GM21528 (cell line): ENCODE measurements at regions not wholly inside any gene's neighbourhood (a gene's known extent, or its start where the extent isn't known, plus 50 kb on each side); places are given as distances from the start of the nearest gene placed in this dataset.

Experiments
- ATAC-seq: cut with Tn5 transposase; IDR thresholded peaks from one replicate; pipeline ENCODE4 v1.9.1; 2021; ENCODE audit warnings: mild to moderate bottlenecking, moderate library complexity; ENCODE audit not compliant: unreplicated experiment, low FRiP score

DNA sequence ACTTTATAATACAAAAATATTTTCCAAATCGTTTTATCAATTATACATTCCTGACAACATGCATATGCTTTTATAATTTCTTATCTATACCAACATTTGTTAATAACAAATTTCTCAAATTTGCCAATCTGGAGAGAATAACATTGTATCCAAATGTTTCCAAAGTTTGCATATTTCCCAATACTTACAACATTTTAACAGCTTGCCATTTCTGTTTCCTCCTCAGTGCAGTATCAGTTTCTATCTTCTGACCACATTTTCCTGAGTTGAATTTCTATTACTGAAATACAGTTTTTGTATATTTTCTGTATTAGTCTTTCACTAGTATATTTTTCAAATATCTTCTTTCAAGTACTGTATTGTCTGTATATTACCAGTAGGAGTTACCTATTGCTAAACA, 1594.3 kb downstream of the PLA2G4A start:
- no peak for ATAC-seq

DNA sequence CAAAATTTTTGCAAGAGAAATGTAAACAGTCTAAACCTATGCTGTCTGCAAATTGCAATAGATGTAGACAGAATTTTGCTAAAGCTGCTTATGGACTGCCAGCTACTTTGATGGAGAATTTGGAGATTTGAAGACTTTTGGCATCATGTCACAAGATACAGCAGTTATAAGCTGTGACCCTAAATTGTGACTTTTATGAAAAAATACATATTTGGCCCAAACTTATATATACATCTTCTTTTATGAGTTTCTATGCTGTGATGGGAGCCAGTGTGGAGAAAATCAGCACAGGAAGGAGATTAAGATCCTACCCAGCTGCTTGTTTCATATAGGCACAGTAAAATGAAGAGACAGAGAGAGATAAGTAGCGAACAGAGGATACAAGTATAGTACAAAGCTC, 1595.4 kb downstream of the PLA2G4A start:
- no peak for ATAC-seq

DNA sequence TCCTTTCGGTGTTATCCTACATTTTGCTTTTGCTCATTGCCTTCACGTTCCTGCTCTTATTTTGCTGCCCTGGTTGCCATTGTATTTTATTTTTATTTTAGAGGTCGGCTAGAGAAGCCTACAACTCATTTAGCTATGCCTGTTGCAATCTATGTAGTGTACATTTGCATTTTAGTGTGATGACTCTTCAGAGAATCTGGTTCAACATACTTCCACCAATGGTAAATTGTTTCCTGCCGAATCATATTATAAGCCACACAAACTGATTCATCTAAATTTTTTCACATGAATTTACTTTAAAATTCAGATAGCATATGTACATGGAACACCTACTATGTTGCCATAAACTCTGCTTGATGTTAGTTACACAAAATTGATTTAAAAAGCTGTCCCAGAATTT, 1596.9 kb downstream of the PLA2G4A start:
- ATAC-seq = no peak

- ATAC-seq = no peak
Observed at GRCh38 chr1:188426561-188426960, 1597.8 kb downstream of the PLA2G4A start.

DNA sequence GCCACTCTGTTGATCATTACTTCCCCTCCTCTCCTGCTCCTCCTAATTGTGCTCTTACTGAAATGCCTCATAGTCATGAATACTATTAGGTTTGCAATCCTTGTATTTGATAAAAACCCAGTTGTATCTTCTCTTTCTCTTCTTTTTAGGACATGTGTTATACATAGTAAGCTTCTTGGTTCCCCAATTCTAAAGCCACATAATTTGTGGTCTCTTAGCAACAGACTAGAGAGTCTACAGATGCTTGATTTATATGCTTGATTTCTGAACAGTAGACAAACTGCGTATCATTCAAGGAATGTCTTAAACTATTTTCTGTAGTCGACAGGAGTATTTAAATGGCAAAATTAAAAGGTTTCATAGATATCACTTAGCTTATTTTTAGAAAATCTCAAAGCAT, 1598.9 kb downstream of the PLA2G4A start:
- no peak for ATAC-seq

- ATAC-seq = no peak
Observed at GRCh38 chr1:188429386-188429785, 1600.6 kb downstream of the PLA2G4A start.

- no peak for ATAC-seq
Observed at GRCh38 chr1:188432427-188432826, 1603.7 kb downstream of the PLA2G4A start.

DNA sequence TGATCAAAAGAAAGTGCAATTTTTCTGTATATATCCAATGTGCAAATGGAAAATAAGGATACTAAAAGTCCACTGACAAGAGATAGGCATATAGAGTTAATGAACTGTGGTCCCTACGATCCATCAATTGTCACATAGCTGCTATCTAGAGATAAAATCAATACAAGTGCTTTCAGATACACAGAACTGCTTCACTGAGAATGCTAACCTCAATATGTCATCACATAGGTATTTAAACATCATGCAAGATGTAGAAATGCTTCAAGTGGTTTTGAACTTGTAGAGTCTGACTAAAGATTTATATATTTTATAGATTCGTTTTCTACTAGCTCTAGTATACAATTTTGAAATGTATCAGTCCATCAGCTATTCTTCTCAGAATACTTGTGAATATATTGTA, 1604.7 kb downstream of the PLA2G4A start:
- no peak for ATAC-seq

DNA sequence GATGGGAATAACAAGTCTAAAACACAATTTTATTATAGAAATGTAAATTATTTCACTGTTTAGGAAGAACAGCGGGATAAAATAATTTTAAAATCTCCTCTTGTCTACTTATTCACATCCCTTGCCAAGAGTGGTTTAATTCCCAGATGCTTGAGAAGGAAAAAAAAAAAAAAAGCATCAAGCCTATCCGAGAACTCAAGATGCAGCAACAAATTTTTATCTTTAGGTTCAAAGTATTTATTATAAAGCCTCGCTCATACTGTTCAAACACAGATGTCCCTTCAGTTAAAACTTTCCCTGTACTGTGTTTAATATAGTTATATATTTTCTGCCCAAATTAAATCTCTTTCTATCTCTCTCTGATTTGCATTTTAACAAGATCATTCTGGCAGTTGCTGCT, 1615.8 kb downstream of the PLA2G4A start:
- no peak for ATAC-seq

GRCh38 chr1:188462837-188463236, 1634.1 kb downstream of the PLA2G4A start:
- no peak for ATAC-seq

DNA sequence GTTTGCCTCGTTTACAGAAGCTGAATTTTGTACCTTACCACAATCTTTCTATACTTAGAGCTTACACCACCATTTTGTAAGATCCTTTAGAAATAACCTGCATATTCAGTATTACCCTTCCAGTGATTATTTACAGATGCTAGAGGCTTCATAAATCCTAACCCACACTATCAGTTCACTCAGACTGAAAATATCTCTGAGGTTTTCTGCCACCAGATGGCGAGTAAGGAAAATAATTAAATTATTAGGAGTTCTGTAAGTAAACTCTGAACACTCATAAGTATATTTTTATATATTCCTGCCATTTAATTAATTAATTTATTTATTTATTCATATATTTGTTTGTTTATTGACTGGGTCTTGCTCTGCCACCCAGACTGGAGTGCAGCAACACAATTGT, 1635.2 kb downstream of the PLA2G4A start:
- no peak for ATAC-seq

- no peak for ATAC-seq
Observed at GRCh38 chr1:188466539-188466938, 1637.8 kb downstream of the PLA2G4A start.

GRCh38 chr1:188476606-188477005, 1647.9 kb downstream of the PLA2G4A start:
- ATAC-seq = no peak

GRCh38 chr1:188489336-188490112, 1660.8 kb downstream of the PLA2G4A start:
- no peak for ATAC-seq

GRCh38 chr1:188496506-188496905, 1667.8 kb downstream of the PLA2G4A start:
- no peak for ATAC-seq

GRCh38 chr1:188497020-188497419, 1668.3 kb downstream of the PLA2G4A start:
- no peak for ATAC-seq

DNA sequence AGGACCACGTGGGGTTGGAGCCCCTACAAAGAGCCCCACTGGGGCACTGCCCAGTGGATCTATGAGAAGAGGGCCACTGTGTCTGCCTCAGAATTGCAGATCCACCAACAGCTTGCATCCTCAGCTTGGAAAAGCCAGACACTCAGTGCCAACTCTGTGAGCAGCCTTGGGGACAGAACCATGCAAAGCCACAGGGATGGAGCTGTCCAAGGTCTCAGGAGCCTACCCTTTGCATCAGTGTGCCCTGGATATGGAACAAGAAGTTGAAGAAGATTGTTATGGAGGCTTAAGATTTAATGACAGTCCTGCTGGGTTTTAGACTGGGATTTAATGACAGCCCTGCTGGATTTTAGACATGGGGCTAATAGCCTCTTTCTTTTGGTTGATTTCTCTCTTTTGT, 1670.9 kb downstream of the PLA2G4A start:
- no peak for ATAC-seq

DNA sequence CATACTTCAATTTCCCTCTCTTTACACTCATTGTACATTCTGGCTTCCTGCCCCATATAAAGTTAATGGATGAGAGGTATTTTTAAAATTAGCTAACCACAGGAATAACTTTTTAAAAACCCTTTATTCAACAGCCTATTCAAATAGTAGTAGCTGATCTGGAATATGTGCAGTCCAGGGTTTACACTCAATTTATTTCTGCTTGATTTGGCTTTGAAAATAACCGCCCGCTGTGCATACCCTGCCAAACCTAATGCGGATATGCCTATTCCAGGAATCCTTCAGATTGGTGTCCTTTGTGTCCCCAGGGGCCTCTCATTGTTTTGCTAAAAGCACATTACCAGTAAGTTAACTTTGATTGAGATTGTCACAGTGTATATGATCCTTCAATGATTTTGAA, 1686.2 kb downstream of the PLA2G4A start:
- no peak for ATAC-seq

- no peak for ATAC-seq
Observed at GRCh38 chr1:188517139-188517538, 1688.4 kb downstream of the PLA2G4A start.

GRCh38 chr1:188551176-188551575, 1722.4 kb downstream of the PLA2G4A start:
- no peak for ATAC-seq

DNA sequence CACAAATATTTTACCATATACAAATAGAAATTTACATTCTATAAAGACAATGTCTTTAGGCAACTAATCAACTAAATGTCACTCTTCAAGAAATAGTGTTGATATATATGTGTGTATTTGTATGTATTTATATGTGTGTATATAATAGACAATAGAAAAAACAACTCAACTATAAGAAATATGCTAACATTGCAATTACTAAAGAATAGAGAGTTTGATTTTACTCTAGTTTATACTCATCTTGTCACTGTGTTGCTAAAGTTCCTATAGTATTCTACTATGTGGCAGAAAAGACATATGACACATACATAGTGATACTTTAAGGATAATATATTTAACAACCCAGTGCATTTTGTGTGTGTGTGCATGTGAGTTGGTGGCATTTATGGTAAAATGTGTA, 1728.3 kb downstream of the PLA2G4A start:
- no peak for ATAC-seq

DNA sequence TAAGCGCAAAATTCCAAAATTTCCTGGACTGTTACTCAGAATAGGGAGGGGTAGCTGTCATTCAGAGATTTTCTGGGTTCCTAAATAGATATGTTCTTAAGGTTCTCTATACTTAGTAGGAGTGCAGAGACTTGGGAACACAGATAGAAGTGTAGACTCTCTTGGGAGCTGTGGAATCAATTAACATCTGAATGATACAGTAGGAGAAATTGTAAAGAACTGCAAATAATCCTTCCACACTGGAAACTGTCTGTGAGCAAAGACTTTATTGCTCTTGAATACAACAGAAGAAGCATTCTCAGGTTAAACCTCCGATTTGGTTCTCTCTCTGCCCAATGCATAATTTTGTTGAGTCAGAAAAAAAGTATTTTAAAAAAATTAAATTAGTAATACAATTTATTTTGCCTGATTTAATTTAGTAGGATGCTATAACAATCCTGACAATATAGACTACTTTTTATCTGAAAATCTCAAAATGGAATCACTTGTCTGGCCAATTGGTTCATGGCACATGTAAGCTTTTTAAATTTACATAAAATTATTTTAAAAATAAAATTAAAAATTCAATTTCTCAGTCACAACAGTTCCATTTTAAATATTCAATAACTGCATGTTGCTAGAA, 1754.3 kb downstream of the PLA2G4A start:
- ATAC-seq = no peak
